HL-60 (cell line): ENCODE measurements at regions not wholly inside any gene's neighbourhood (a gene's known extent, or its start where the extent isn't known, plus 50 kb on each side); places are given as distances from the start of the nearest gene placed in this dataset.

ENCODE experiments used
- DNase-seq, 2 experiments: peaks; one replicate each; pipeline ENCODE4 v3.0.0-alpha.2; 2010 to 2020; ENCODE audit warnings: low read depth in 1 of 2, low spot score in 1 of 2
- H3K27ac ChIP-seq: fragments of 250-450 bp; sonication (Bioruptor Pico); replicated peaks from 2 replicates; pipeline ENCODE4 v1.5.1; 2020; ENCODE audit warnings: mild to moderate bottlenecking, moderate library complexity
- H3K27me3 ChIP-seq: fragments of 250-450 bp; sonication (Bioruptor Pico); 2 replicates; pipeline ENCODE4 v1.5.1; 2021; ENCODE audit warnings: mild to moderate bottlenecking, moderate library complexity; ENCODE audit not compliant: insufficient read depth, poor library complexity, severe bottlenecking
- H3K4me3 ChIP-seq: replicated peaks from 2 replicates; pipeline ENCODE4 v1.5.1; 2011; ENCODE audit warnings: mild to moderate bottlenecking, control low read depth, low read length; ENCODE audit not compliant: insufficient read depth
- GABPA ChIP-seq: IDR thresholded peaks from 2 replicates; pipeline ENCODE4 v1.6.1; 2012; ENCODE audit warnings: low read depth
- POLR2AphosphoS5 ChIP-seq: IDR thresholded peaks from 2 replicates; pipeline ENCODE4 v1.6.1; 2012; ENCODE audit warnings: low read depth
- SPI1 ChIP-seq: IDR thresholded peaks from 2 replicates; pipeline ENCODE4 v1.6.1; 2012; ENCODE audit warnings: low read depth, mild to moderate bottlenecking, borderline replicate concordance
- TF ChIP-seq, protein P1 (sequence below): IDR thresholded peaks from one replicate; pipeline ENCODE4 v1.5.1; 2011; ENCODE audit warnings: low read length, control low read depth, inconsistent platforms; ENCODE audit not compliant: insufficient read depth
- TF ChIP-seq, protein P2 (sequence below): IDR thresholded peaks from 2 replicates; pipeline ENCODE4 v1.6.1; 2012; ENCODE audit warnings: low read depth; ENCODE audit not compliant: insufficient replicate concordance

DNA sequence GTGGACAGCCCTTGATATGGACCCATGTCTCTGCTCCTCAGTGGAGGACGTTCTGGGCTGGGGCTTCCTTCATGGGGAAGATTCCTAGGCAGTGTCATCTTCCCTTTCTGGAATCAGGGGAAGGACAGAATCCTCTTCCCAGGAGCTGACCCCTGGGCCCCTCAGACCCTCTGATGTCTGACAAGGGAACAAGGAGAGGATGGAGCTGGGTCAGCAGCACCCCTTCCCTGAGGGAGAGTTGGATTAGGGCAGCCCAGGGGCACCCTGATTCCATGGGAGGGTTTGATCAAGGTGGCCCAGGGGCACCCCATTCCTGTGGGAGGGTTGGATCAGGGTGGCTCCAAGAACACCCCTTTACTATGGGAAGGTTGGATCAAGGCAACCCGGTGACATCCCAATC lies 86.5 kb downstream of the ACKR3 start:
- Histone ChIP-seq H3K27me3 (no peaks in the 10 kb centered on the region), H3K4me3 (no peak overlapping the region), H3K27ac (no peak overlapping the region)
- TF ChIP-seq, protein P1, sequence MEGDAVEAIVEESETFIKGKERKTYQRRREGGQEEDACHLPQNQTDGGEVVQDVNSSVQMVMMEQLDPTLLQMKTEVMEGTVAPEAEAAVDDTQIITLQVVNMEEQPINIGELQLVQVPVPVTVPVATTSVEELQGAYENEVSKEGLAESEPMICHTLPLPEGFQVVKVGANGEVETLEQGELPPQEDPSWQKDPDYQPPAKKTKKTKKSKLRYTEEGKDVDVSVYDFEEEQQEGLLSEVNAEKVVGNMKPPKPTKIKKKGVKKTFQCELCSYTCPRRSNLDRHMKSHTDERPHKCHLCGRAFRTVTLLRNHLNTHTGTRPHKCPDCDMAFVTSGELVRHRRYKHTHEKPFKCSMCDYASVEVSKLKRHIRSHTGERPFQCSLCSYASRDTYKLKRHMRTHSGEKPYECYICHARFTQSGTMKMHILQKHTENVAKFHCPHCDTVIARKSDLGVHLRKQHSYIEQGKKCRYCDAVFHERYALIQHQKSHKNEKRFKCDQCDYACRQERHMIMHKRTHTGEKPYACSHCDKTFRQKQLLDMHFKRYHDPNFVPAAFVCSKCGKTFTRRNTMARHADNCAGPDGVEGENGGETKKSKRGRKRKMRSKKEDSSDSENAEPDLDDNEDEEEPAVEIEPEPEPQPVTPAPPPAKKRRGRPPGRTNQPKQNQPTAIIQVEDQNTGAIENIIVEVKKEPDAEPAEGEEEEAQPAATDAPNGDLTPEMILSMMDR, result no peak
- TF ChIP-seq SPI1 (no peak), POLR2AphosphoS5 (no peak), GABPA (no peak)
- TF ChIP-seq, protein P2, sequence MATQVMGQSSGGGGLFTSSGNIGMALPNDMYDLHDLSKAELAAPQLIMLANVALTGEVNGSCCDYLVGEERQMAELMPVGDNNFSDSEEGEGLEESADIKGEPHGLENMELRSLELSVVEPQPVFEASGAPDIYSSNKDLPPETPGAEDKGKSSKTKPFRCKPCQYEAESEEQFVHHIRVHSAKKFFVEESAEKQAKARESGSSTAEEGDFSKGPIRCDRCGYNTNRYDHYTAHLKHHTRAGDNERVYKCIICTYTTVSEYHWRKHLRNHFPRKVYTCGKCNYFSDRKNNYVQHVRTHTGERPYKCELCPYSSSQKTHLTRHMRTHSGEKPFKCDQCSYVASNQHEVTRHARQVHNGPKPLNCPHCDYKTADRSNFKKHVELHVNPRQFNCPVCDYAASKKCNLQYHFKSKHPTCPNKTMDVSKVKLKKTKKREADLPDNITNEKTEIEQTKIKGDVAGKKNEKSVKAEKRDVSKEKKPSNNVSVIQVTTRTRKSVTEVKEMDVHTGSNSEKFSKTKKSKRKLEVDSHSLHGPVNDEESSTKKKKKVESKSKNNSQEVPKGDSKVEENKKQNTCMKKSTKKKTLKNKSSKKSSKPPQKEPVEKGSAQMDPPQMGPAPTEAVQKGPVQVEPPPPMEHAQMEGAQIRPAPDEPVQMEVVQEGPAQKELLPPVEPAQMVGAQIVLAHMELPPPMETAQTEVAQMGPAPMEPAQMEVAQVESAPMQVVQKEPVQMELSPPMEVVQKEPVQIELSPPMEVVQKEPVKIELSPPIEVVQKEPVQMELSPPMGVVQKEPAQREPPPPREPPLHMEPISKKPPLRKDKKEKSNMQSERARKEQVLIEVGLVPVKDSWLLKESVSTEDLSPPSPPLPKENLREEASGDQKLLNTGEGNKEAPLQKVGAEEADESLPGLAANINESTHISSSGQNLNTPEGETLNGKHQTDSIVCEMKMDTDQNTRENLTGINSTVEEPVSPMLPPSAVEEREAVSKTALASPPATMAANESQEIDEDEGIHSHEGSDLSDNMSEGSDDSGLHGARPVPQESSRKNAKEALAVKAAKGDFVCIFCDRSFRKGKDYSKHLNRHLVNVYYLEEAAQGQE, result no peak
- DNase-seq, result no peak

DNA sequence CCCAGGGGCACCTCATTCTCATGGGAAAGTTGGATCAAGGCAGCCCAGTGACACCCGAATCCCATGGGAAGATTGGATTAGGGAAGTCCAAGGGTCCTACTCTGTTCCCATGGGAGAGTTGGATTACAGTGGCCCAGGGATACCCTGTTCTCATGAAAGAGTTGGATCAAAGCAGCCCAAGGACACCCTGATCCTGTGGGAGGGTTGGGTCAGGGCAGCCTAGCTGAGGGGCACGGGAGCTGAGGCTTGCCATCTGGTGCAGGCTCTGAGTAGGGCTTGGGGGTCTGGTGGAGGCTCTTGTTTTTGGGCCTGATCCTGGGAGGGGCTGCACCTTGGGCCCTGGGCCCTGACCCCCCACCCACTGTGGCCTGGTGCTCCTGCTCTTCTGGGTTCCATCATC lies 87.1 kb downstream of the ACKR3 start:
- Histone ChIP-seq H3K27ac (no peak overlapping the region), H3K27me3 (no peaks in the 10 kb centered on the region), H3K4me3 (no peak overlapping the region)
- no peak for DNase-seq
- TF ChIP-seq POLR2AphosphoS5, result no peak
- TF ChIP-seq, protein P1, result no peak
- no peak for TF ChIP-seq GABPA
- TF ChIP-seq SPI1, result no peak
- TF ChIP-seq, protein P2, result no peak

DNA sequence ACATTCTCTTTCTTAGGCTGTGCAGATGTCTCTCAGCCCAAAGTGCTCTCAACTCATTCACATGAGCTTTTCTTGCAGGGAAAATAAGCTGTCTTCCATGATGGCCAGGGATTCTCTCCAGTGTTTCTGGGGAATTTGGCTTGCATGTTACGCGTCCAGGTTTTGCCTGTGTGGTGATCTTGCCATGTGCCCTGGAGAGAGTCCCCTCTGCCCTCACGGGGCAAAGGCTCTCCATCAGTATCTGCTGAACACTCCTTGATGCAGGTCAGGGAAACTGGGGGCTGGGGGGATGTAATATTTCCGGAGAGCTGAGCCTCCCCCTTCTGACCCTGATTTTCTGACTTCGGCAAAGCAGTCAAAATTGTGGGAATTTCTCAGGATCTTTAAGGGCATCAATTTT lies 87.6 kb downstream of the ACKR3 start:
- Histone ChIP-seq H3K27ac (no peak overlapping the region), H3K27me3 (no peaks in the 10 kb centered on the region), H3K4me3 (no peak overlapping the region)
- TF ChIP-seq SPI1, result no peak
- TF ChIP-seq GABPA, result no peak
- TF ChIP-seq, protein P2, result no peak
- no peak for TF ChIP-seq POLR2AphosphoS5
- TF ChIP-seq, protein P1, result no peak
- no peak for DNase-seq
